GM18511 (cell line): ENCODE measurements at regions not wholly inside any gene's neighbourhood (a gene's known extent, or its start where the extent isn't known, plus 50 kb on each side); places are given as distances from the start of the nearest gene placed in this dataset.

Source experiments
- ATAC-seq: cut with Tn5 transposase; IDR thresholded peaks from one replicate; pipeline ENCODE4 v1.9.1; 2021; ENCODE audit warnings: mild to moderate bottlenecking, moderate library complexity; ENCODE audit not compliant: unreplicated experiment

- no peak for ATAC-seq
Measured at GRCh38 chr18:29326214-29326613, 1149.3 kb upstream of the CDH2 start.

- no peak for ATAC-seq
Measured at GRCh38 chr18:29321561-29321960, 1144.6 kb upstream of the CDH2 start.

DNA sequence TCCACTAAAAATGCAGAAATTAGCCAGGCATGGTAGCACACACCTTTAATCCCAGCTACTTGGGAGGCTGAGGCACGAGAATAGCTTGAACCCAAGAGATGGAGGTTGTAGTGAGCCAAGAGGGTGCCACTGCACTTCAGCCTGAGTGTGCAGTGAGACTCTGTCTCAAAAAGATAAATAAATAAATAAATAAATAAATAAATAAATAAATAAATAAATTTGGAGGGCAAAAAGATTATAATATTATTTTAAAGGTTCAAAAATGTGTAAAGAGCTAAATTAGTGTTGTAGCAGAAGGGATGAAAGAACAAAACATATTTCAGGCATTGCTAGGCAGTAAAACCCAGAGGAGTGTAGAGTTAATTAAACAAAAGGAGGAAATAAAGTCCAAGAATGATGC lies 1136.4 kb upstream of the CDH2 start:
- ATAC-seq, result no peak

- ATAC-seq, result no peak
Measured at GRCh38 chr18:29311580-29311979, 1134.7 kb upstream of the CDH2 start.

DNA sequence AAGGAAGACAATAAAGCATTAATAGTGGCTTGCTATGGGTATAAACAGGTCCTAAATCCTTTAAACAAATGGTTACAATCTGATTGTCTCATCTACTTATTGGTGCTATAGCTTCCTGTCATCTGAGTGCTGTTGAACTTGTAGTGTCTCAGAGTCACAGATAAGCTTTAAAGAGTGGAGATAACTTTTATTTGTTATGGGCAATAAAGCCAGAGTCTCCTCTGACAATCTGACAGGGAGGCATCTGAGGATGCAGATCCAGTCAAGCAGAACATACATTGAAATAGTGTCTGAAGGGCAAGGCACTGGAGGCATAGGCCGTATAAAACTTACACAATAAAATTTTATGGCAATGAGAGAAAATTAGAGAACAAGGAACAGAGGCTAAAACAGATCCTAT lies 1132.4 kb upstream of the CDH2 start:
- no peak for ATAC-seq

GRCh38 chr18:29307982-29308381 lies 1131.1 kb upstream of the CDH2 start:
- no peak for ATAC-seq

DNA sequence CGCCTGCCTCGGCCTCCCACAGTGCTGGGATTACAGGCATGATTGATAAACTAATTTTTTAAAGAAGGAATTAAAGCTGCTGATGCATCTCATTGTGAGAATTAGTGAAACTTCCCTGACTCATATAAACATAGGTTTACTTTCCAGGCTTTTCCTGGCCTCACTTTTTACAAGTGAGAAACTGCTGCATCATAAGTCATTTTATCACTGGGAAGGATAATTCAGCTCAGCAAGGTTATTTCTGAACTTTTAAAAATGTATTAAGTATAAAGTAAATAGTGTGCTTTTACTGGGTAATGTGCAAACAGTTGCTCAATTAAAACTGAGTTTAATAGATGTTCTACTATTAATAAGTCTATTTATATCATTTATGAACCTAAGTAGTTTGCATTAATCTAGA lies 1130.3 kb upstream of the CDH2 start:
- no peak for ATAC-seq

DNA sequence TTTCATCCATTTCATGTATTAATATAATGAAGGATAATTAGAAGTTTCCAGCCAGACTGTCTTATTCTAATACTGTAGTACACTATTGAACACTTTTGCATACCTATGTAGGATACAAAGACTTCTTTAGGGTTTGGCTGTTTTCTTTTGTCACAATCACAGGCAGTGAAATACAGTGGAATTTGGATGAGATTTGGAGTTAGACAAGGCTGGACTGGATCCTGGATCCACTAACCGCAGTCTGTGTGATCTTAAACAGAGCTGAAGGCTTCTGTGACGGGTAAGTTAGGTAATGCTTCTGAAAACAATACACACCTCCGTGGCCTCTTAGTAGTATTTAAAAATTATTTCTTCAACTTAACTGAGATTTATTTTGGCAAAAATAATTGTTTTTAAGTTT lies 1128.6 kb upstream of the CDH2 start:
- no peak for ATAC-seq

- no peak for ATAC-seq
Measured at GRCh38 chr18:29301048-29301447, 1124.1 kb upstream of the CDH2 start.

GRCh38 chr18:29285471-29285870 lies 1108.5 kb upstream of the CDH2 start:
- no peak for ATAC-seq

GRCh38 chr18:29271501-29271900 lies 1094.6 kb upstream of the CDH2 start:
- ATAC-seq, result no peak

GRCh38 chr18:29259838-29260237 lies 1082.9 kb upstream of the CDH2 start:
- no peak for ATAC-seq

DNA sequence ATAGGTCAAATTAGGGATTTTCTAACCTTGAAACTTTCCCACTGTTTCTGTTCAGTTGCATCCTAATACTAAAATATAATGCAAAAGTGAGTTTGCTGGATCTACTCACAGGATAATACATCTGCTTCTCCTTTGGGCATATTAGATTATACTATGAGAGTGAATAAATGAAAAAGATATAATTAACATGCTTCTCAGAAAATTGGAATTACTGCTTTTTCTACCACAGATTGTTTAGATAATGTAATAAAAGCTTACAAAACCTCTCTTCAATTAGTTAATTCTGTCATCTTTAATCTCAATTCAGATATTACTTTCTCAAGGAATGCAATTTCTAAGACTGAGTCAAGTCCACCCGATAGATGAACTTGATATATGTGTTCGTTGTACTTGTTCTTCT lies 1077.2 kb upstream of the CDH2 start:
- no peak for ATAC-seq

GRCh38 chr18:29251681-29252080 lies 1074.8 kb upstream of the CDH2 start:
- ATAC-seq, result no peak

- ATAC-seq, result no peak
Measured at GRCh38 chr18:29250843-29251242, 1073.9 kb upstream of the CDH2 start.

GRCh38 chr18:29250259-29250658 lies 1073.3 kb upstream of the CDH2 start:
- no peak for ATAC-seq

- no peak for ATAC-seq
Measured at GRCh38 chr18:29248805-29249204, 1071.9 kb upstream of the CDH2 start.

DNA sequence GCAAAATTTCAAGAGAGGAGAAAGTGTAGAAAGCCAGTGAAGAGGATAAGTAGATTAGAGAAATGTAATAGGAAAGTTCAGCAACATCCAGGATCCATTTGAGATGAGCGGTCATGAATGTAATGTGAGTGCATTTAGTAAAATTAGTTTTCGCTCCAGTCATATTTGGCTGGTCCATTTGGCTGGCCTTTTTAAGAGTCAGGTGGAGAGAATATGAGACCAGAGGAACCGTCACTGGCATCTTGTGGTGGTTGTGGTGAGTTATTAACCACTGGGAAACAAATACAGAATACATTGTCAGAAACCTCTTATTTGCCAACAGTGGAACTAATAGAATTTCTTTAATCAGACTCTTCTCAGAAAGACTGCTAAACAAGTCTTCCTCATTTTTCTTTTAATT lies 1064.3 kb upstream of the CDH2 start:
- no peak for ATAC-seq

DNA sequence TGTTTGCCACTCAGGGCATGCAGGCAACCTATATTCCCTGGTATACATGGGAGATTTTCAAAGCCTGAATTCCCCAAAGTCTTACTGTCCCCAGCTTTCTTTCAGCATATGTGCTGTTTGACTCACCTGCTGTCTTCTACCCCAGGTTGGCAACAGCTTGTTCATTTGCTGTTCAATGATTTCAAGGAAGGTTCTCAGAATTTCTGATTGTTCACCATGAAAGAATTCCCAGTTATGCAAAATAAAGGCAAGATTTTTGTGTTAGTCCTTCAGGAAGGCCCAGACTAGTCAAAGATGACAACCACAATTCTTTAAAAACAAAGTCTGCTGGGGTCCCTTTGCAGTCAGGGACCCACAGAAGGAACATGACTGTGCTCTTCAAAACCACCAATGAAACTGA lies 1057.8 kb upstream of the CDH2 start:
- no peak for ATAC-seq

- ATAC-seq, result no peak
Measured at GRCh38 chr18:29226213-29226612, 1049.3 kb upstream of the CDH2 start.

- no peak for ATAC-seq
Measured at GRCh38 chr18:29225351-29225750, 1048.4 kb upstream of the CDH2 start.

- no peak for ATAC-seq
Measured at GRCh38 chr18:29218091-29218490, 1041.2 kb upstream of the CDH2 start.

DNA sequence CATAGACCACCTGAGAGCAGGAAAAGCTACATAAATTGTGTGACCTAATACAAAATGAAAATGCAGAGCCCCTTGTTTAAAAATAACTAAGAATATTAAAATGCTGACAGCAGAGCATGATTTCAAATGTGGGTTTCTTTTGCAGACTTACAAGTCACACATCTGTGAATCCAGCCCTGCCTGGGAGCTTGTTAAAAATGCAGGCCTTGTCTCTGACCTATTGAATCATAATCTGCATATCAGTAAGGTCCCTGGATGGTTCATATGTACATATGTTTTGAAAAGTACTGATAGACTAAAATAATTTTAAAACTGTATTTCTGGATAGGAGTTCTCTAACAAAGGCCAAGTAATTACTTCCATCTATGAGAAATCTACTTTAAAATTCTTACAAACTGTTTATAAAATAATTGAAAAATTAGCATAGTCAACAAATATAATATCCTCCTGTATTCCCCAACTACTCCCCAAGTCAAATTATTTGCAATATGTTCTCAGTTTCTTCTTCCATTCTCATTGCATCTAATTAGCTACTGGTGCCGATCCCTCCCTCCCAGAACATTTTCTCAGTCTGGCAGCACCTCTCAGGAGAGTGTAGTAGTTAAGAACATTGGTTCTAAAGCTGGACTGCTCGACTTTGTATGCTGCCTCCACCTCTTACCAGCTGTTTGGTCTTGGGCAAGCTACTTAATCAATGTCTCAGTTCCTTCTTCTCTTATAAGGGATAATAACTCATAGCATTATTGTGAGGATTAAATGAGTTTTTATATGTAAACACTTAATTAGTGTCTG lies 1040.4 kb upstream of the CDH2 start:
- no peak for ATAC-seq
